ENCODE measurements at regions not wholly inside any gene's neighbourhood (a gene's known extent, or its start where the extent isn't known, plus 50 kb on each side); places are given as distances from the start of the nearest gene placed in this dataset.
"Not testable (repeated sequence)": the region's sequence is repeated elsewhere in the genome, so short reads cannot be mapped to it uniquely, and the experiment has no call there.

- no peak for DNase-seq
These were observed 124.6 kb downstream of the ZNF621 start for GRCh38 chr3:40649346-40649745.

- no peak for DNase-seq
These were observed 127.3 kb downstream of the ZNF621 start for GRCh38 chr3:40652072-40652471.

- DNase-seq, result no peak
These were observed 128.2 kb downstream of the ZNF621 start for GRCh38 chr3:40653001-40653400.

GRCh38 chr3:40653878-40654277 is 129.1 kb downstream of the ZNF621 start:
- no peak for DNase-seq

GRCh38 chr3:40655551-40655950 is 130.8 kb downstream of the ZNF621 start:
- no peak for DNase-seq

GRCh38 chr3:40657623-40658022 is 132.9 kb downstream of the ZNF621 start:
- DNase-seq, result no peak

GRCh38 chr3:40658305-40658704 is 133.5 kb downstream of the ZNF621 start:
- DNase-seq, result no peak

GRCh38 chr3:40660554-40660953 is 135.8 kb downstream of the ZNF621 start:
- DNase-seq, result no peak

GRCh38 chr3:40661284-40661683 is 136.5 kb downstream of the ZNF621 start:
- no peak for DNase-seq

- no peak for DNase-seq
These were observed 138.5 kb downstream of the ZNF621 start for GRCh38 chr3:40663280-40663679.

GRCh38 chr3:40669176-40669575 is 144.4 kb downstream of the ZNF621 start:
- no peak for DNase-seq

GRCh38 chr3:40672861-40673260 is 148.1 kb downstream of the ZNF621 start:
- no peak for DNase-seq

- no peak for DNase-seq
These were observed 152.6 kb downstream of the ZNF621 start for GRCh38 chr3:40677321-40677720.

- no peak for DNase-seq
These were observed 153.0 kb downstream of the ZNF621 start for GRCh38 chr3:40677749-40678148.

- no peak for DNase-seq
These were observed 154.5 kb downstream of the ZNF621 start for GRCh38 chr3:40679290-40679689.

GRCh38 chr3:40680685-40681657 is 156.2 kb downstream of the ZNF621 start:
- DNase-seq, result no peak

- no peak for DNase-seq
These were observed 156.9 kb downstream of the ZNF621 start for GRCh38 chr3:40681658-40682055.

GRCh38 chr3:40689837-40690236 is 165.1 kb downstream of the ZNF621 start:
- DNase-seq, result no peak

- no peak for DNase-seq
These were observed 166.1 kb downstream of the ZNF621 start for GRCh38 chr3:40690749-40691451.

GRCh38 chr3:40691452-40691861 is 166.7 kb downstream of the ZNF621 start:
- DNase-seq, result no peak

- no peak for DNase-seq
These were observed 171.1 kb downstream of the ZNF621 start for GRCh38 chr3:40695848-40696247.

- DNase-seq, result not testable (repeated sequence)
These were observed 173.9 kb downstream of the ZNF621 start for GRCh38 chr3:40698611-40699010.

GRCh38 chr3:40701016-40701588 is 176.3 kb downstream of the ZNF621 start:
- DNase-seq, result no peak

GRCh38 chr3:40704224-40704623 is 179.5 kb downstream of the ZNF621 start:
- no peak for DNase-seq

All from activated CD4-positive, alpha-beta T cell treated with anti-CD3 and anti-CD28 coated beads, Interleukin-10, Interleukin-2, amounts not matched to agents 100 ng/mL and 50 ng/mL, durations not matched to agents 16 hours and 8 hours (primary cell).